HL-60 (cell line): ENCODE measurements at regions not wholly inside any gene's neighbourhood (a gene's known extent, or its start where the extent isn't known, plus 50 kb on each side); places are given as distances from the start of the nearest gene placed in this dataset.

Experiments used
- DNase-seq, 2 experiments: peaks; one replicate each; pipeline ENCODE4 v3.0.0-alpha.2; 2010 to 2020; ENCODE audit warnings: low read depth in 1 of 2, low spot score in 1 of 2
- H3K27ac ChIP-seq: fragments of 250-450 bp; sonication (Bioruptor Pico); replicated peaks from 2 replicates; pipeline ENCODE4 v1.5.1; 2020; ENCODE audit warnings: mild to moderate bottlenecking, moderate library complexity
- H3K27me3 ChIP-seq: fragments of 250-450 bp; sonication (Bioruptor Pico); 2 replicates; pipeline ENCODE4 v1.5.1; 2021; ENCODE audit warnings: mild to moderate bottlenecking, moderate library complexity; ENCODE audit not compliant: insufficient read depth, poor library complexity, severe bottlenecking
- H3K4me3 ChIP-seq: replicated peaks from 2 replicates; pipeline ENCODE4 v1.5.1; 2011; ENCODE audit warnings: mild to moderate bottlenecking, control low read depth, low read length; ENCODE audit not compliant: insufficient read depth
- GABPA ChIP-seq: IDR thresholded peaks from 2 replicates; pipeline ENCODE4 v1.6.1; 2012; ENCODE audit warnings: low read depth
- POLR2AphosphoS5 ChIP-seq: IDR thresholded peaks from 2 replicates; pipeline ENCODE4 v1.6.1; 2012; ENCODE audit warnings: low read depth
- SPI1 ChIP-seq: IDR thresholded peaks from 2 replicates; pipeline ENCODE4 v1.6.1; 2012; ENCODE audit warnings: low read depth, mild to moderate bottlenecking, borderline replicate concordance
- TF ChIP-seq, protein P1 (sequence below): IDR thresholded peaks from 2 replicates; pipeline ENCODE4 v1.6.1; 2012; ENCODE audit warnings: low read depth; ENCODE audit not compliant: insufficient replicate concordance
- TF ChIP-seq, protein P2 (sequence below): IDR thresholded peaks from one replicate; pipeline ENCODE4 v1.5.1; 2011; ENCODE audit warnings: low read length, control low read depth, inconsistent platforms; ENCODE audit not compliant: insufficient read depth

DNA sequence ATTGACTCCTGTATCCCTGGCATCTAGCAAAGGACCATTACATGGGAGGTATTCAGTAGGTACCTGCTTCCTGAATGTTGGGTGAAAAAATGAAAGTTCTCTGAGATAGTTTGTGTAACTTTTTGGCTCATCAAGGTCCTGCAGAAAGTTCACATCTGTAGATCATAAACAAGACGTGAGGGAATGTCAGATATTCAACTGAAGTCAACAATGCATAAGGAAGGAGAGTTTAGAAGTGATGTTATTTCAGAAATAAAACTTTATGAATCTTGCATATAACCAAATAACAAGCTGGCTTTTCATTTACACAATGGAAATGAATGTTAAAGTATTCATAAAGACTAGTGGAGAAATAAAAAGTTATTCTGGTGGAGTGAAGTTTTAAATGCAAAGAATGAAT, 73.4 kb upstream of the RBMS3 start:
- TF ChIP-seq POLR2AphosphoS5 (no peak), SPI1 (no peak), GABPA (no peak)
- TF ChIP-seq, protein P1, sequence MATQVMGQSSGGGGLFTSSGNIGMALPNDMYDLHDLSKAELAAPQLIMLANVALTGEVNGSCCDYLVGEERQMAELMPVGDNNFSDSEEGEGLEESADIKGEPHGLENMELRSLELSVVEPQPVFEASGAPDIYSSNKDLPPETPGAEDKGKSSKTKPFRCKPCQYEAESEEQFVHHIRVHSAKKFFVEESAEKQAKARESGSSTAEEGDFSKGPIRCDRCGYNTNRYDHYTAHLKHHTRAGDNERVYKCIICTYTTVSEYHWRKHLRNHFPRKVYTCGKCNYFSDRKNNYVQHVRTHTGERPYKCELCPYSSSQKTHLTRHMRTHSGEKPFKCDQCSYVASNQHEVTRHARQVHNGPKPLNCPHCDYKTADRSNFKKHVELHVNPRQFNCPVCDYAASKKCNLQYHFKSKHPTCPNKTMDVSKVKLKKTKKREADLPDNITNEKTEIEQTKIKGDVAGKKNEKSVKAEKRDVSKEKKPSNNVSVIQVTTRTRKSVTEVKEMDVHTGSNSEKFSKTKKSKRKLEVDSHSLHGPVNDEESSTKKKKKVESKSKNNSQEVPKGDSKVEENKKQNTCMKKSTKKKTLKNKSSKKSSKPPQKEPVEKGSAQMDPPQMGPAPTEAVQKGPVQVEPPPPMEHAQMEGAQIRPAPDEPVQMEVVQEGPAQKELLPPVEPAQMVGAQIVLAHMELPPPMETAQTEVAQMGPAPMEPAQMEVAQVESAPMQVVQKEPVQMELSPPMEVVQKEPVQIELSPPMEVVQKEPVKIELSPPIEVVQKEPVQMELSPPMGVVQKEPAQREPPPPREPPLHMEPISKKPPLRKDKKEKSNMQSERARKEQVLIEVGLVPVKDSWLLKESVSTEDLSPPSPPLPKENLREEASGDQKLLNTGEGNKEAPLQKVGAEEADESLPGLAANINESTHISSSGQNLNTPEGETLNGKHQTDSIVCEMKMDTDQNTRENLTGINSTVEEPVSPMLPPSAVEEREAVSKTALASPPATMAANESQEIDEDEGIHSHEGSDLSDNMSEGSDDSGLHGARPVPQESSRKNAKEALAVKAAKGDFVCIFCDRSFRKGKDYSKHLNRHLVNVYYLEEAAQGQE, result no peak
- TF ChIP-seq, protein P2, sequence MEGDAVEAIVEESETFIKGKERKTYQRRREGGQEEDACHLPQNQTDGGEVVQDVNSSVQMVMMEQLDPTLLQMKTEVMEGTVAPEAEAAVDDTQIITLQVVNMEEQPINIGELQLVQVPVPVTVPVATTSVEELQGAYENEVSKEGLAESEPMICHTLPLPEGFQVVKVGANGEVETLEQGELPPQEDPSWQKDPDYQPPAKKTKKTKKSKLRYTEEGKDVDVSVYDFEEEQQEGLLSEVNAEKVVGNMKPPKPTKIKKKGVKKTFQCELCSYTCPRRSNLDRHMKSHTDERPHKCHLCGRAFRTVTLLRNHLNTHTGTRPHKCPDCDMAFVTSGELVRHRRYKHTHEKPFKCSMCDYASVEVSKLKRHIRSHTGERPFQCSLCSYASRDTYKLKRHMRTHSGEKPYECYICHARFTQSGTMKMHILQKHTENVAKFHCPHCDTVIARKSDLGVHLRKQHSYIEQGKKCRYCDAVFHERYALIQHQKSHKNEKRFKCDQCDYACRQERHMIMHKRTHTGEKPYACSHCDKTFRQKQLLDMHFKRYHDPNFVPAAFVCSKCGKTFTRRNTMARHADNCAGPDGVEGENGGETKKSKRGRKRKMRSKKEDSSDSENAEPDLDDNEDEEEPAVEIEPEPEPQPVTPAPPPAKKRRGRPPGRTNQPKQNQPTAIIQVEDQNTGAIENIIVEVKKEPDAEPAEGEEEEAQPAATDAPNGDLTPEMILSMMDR, result no peak
- DNase-seq, result no peak
- Histone ChIP-seq H3K27ac (no peak overlapping the region), H3K4me3 (no peak overlapping the region), H3K27me3 (no peaks in the 10 kb centered on the region)

DNA sequence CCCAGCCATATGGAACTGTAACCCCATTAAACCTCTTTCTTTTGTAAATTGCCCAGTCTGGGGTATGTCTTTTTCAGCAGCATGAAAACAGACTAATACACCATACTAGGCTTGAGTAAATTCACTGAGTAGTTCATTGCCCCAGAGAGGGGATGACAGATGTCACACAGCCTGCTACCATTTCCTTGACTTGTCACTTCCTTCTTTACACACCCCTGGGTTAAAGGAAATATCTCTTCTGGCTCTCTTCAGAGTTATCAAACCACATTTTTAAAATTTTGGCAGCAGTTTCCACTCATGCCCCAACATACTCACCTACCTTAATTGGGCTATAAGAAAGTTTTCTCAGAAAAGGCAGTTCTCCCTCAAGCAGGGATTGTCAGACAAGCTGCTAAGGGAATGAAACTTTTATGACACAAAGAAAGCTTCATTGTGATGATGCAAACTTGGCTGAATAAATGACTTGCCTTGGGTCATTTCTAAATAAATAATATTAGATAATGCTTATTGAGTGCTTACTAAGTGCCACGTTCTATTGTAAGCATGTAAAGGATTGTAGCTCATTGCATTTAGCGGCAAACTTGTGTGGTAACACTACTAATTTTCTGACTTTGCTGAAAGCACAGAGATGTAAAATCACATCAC, 68.0 kb upstream of the RBMS3 start:
- H3K27ac ChIP-seq, result no peak overlapping the region
- DNase-seq, result no peak
- H3K27me3 ChIP-seq, result no peaks in the 10 kb centered on the region
- TF ChIP-seq SPI1, result no peak
- TF ChIP-seq, protein P2, result no peak
- TF ChIP-seq, protein P1, result no peak
- TF ChIP-seq GABPA, result no peak
- TF ChIP-seq POLR2AphosphoS5, result no peak
- no peak overlapping the region for H3K4me3 ChIP-seq

DNA sequence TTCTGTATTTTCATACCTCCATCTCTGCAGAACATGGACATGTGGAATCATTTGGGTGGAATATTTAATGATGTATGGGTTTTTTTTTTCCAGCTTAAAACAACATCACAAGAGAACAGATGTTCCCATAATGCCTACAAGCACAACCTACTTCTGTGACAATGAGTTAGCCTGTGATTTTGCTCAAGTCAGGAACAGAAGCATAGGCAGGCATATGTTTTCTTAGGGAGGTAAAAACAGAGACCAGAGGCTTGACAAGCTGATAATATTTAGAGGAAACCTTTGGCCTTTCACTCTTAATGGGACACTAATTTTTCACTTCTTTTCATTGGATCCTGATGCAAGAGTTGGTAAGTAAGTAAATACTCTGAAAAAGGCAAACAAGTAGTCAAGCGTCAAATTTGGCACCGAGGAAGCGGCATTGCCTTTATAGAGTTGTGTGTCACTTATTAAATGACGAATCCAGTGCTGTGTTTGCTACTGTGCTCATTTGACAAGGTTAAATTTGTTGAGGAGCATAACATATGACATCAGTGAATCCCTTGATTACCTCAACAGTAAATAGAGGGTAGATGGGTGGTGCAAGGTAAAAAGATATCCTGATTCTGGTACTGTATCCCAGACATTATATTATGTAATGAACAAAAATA, 66.7 kb upstream of the RBMS3 start:
- TF ChIP-seq, protein P1, result no peak
- no peak for TF ChIP-seq POLR2AphosphoS5
- TF ChIP-seq SPI1, result no peak
- no peak for TF ChIP-seq GABPA
- TF ChIP-seq, protein P2, result no peak
- no peak for DNase-seq
- Histone ChIP-seq H3K27ac (no peak overlapping the region), H3K4me3 (no peak overlapping the region), H3K27me3 (no peaks in the 10 kb centered on the region)
